HL-60 (cell line): ENCODE measurements at regions not wholly inside any gene's neighbourhood (a gene's known extent, or its start where the extent isn't known, plus 50 kb on each side); places are given as distances from the start of the nearest gene placed in this dataset.

ENCODE experiments used
- CTCF ChIP-seq: IDR thresholded peaks from one replicate; pipeline ENCODE4 v1.5.1; 2011; ENCODE audit warnings: low read length, control low read depth, inconsistent platforms; ENCODE audit not compliant: insufficient read depth
- GABPA ChIP-seq: IDR thresholded peaks from 2 replicates; pipeline ENCODE4 v1.6.1; 2012; ENCODE audit warnings: low read depth
- POLR2AphosphoS5 ChIP-seq: IDR thresholded peaks from 2 replicates; pipeline ENCODE4 v1.6.1; 2012; ENCODE audit warnings: low read depth
- REST ChIP-seq: IDR thresholded peaks from 2 replicates; pipeline ENCODE4 v1.6.1; 2012; ENCODE audit warnings: low read depth; ENCODE audit not compliant: insufficient replicate concordance

DNA sequence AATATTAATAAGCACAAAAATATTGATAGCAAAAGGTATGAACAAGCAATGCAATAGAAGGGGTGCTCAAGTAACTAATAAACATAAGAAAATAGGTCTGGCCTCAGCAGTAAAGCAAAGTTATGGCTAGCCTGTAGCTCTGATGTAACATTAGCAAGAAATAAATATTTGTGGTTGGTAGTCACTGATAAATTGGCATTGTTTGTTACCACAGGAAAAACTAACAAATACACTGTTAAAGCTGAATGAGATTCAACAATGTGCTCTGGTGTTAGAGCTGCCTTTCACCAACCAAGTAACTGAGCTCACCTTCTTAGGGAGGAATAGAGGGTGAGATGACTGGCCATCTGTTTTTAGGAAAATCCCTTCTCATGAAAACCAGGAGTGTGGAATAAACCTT lies 71.4 kb downstream of the AREG start:
- TF ChIP-seq POLR2AphosphoS5: no peak
- no peak for TF ChIP-seq CTCF
- no peak for TF ChIP-seq REST
- TF ChIP-seq GABPA: no peak
